Kidney capillary endothelial cell (primary cell): ENCODE measurements at regions not wholly inside any gene's neighbourhood (a gene's known extent, or its start where the extent isn't known, plus 50 kb on each side); places are given as distances from the start of the nearest gene placed in this dataset.

ENCODE experiments used
- DNase-seq: peaks from one replicate; pipeline ENCODE4 v3.0.0-alpha.2; 2018; ENCODE audit warnings: low spot score

DNA sequence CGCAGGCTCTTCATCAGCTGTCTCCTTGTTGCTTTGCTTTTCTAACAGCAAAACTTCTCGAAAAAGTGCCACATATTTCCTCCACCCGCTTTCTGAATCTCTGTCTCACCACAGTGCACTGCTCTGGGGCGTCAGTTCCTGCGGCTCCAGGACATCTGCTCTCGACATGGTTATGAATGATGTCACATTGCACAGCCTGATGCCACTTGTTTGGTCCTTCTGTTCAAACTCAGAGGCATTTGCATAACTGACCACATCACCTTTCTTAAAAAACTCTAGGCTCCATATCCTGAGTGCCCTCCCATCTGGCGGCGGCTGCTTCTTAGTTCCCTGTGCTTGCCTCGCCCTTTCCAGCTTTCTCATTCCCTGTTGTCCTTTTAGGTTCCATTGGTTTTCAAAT lies 469.3 kb upstream of the COBL start:
- DNase-seq: no peak

DNA sequence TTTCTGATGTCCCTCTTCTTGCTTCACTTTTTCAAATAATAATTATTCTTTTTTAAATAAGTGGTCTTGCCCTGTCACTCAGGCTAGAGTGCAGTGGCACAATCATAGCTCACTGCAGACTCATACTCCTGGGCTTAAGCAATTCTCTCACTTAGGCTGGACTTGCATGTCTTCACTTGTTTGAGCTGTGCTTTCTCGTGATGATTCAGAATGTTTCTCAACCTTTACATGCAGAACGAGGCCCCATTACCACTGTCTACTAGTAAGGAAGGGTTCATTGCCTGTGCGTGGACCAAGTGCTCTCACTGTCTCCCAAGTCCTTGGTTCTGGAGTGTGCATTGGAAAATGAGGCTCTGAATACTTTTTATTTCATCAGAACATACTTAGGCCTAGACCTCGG lies 468.6 kb upstream of the COBL start:
- DNase-seq: no peak

DNA sequence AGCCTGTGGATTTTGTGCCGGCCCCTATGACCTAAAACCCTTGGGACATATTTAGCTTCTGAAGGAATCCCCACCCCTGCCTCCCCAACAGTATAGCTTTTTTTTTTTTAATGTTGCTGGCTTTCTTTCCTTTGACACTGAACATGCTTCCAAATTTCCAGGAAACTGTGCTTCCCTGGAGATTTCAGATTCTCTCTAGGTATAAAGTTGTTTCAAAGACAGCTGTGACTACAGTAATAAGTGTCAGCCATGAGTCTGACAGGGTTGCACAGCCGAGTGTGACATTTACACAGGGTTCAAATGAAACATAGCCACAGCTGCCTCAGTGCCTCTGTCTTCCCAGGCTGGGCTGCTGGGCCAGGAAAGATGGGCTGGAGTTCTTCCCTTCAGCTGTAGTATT lies 466.6 kb upstream of the COBL start:
- DNase-seq: no peak

DNA sequence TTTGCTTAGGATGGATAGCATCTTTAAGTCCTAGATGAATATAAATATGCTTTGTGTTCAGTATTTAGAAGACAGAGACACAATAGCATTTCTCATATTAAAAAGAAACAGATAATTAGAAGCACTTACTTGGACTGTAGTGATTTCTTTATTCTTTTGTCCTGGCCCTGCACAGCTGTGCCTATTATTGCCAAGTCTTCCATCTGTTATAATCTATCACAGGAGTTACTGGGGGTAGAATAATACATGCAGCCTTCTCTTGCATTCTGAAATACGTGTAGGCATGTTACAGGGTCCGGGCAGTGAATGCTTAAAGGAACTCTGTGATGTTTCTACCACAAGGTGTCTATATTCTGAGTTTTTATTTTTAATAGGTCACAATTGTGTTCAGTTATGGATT lies 461.5 kb upstream of the COBL start:
- DNase-seq: no peak

DNA sequence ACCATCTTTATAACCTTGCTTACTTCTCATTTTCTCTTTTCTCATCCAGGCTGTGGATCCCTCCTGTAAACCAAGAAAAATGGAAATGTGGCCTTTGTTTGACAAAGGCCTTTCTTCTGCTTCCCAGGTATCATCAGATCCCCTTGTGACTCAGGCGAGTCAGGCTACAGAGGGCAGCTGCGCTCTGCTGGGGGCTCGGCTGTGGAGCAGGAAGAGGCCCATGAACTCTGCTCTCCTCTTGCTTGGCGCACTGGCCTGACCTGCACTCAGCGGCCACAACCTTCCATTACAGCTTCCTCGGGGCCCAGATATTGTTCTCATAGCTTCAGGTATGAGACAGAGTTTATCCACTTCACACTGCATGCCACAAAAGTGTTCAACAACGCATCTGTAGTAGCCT lies 457.6 kb upstream of the COBL start:
- no peak for DNase-seq

DNA sequence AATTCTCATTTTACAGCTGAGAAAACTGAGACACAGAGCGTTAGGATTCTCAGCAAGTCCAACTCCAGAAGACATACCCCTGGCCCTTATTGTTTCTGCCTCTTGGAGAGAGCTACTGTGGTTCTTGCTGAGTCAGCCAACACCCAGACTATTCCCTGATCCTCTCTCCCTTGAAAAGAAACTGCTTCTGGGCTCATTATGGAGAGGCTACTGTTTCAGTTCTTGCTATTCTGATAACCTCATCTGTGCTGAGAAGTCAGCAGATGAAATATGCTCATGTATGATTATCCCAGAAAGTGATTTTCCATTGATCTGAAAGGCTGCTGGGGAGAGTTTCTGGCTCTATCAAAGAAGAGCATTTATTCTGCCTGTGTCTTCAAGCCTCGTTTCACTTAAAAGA lies 455.6 kb upstream of the COBL start:
- no peak for DNase-seq

DNA sequence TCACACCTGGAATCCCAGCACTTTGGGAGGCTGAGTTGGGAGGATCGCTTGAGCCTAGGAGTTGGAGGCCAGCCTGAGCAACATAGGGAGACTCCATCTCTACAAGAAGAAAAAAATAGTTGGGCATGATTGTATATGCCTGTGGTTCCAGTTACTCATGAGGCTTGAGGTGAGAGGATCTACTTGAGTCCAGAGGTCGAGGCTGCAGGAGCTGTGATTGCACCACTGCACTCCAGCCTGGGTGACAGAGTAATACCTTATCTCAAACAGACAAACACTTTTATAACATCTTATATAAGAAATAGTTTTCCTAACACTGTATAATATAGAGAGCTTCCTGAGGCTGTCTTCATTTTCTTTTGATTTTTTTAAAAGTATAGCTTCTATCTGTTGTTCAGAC lies 448.4 kb upstream of the COBL start:
- no peak for DNase-seq

DNA sequence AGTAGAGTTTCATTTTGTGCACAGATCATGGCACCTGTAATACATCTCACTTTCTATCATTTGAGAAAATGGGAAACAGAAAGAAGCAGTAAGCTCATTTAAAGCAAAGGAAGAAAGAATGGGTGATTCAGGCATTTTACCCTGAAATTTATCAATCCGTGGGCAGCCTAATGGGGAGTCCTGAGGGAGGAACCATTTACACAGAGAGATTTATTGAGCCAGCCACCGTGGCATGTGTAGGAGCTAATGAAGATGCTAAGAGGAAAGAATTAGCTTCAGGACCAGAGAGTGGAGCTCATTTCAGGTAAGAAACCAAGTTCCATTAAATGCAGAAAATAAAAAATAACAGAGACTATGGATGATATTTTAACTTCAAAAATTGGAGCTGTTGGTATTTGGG lies 443.4 kb upstream of the COBL start:
- no peak for DNase-seq

DNA sequence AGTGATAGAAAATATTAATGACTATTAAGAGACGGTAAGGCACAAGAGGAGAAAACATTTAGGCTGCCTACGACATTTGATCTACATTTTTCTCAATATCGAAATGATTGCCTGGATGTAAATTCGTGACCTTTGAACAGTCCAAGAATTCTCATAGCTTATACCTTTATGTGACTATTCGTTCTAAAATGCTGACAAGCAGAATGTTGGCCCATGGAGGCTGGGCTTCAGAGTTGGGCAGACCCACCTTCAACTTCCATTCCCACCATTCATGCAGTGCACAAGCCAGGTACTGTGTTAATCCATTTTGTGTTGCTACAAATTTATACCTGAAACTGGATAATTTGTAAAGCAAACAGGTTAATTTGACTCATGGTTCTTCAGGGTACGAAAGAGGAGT lies 441.4 kb upstream of the COBL start:
- DNase-seq: no peak

DNA sequence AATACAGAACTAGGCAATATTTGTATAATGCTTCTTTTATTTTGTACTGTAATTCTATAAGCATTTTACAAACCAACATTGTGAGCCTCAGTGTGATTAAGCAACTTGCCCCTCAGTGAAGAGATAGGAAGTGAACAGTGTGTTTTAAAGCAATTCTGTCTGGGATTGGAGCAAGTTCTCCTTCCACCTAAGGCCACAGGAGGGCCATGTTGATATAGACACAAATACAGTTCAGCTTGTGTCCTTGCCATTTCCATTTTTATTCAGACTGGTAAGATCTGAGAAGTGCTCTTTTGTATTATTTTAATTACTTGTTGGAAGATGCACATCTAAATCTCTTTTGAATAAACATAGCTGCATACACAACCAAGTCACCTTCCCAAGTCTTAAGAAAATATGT lies 416.3 kb upstream of the COBL start:
- DNase-seq: no peak

DNA sequence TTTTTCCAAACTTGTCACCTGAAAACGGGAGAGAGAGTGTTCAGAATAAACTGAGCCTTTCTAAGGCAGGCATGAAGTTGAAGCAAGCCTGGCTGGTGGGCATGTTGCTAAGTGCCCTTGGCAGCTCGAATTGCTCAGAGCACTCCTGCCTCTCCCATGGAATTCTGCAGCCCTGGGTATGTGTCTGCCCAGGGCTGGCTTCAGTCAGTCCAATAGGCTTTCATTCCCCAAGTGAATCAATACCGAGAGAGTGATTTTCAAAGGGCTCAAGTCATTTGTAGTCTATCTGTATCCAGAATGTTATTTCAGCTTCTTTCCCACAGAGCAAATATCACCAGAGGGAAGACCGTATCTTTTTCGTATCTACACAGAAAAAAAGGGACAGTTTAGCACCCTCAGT lies 415.5 kb upstream of the COBL start:
- DNase-seq: no peak

DNA sequence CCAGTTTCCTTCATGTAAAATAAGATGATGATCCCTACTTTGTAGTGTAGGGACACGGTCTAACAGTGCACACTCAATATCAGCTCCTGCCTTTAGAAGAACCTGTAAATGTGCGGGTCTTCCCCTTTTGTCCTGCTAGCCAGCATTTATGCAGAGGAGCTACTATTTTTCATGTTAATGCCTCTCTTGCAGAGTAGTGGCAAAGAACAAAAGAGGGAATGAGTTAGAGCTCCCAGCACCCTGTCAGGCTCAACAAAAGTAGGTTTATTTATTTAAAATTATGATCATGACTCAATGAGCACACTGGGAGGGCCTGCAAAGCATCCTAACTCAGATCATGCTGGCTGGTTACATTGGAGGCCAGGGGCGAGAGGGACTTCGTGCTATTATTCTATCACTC lies 414.5 kb upstream of the COBL start:
- no peak for DNase-seq

DNA sequence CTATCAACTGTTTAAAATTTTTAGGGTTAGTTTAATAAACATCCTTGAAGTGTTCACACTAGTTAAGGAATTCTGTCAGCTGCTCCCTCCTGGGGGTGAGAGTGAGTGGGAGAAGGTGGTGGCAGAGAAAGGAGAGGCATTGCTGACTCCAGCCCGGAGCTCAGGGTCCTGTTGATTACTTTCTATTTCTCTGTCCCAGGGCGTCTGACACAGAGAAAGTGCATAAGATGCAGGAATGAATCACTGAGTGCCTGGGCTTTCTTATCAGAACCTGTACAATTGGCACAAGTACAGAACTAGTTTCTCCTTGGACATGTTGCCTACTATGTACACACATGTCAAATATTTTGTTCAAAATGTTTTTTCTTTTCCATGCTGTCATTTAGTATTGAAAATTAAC lies 410.8 kb upstream of the COBL start:
- no peak for DNase-seq

DNA sequence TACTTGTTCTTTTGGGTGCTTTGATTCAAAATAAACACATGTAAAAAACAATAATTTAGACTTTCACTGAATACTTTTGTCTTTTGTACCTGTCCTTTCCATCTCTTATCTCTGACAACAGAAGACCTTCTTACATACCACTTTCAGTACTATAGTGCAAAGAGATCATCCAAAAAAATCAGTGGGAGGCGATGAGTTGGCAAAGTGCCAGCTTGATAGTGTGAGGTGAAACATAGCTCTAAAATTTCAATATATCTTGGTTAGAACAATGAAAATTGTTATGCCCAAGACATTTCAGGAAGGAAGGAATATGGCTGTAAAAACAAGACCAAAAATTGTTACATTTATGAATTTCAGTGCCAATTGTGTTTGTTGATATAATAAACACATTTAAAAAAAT lies 390.2 kb upstream of the COBL start:
- no peak for DNase-seq

DNA sequence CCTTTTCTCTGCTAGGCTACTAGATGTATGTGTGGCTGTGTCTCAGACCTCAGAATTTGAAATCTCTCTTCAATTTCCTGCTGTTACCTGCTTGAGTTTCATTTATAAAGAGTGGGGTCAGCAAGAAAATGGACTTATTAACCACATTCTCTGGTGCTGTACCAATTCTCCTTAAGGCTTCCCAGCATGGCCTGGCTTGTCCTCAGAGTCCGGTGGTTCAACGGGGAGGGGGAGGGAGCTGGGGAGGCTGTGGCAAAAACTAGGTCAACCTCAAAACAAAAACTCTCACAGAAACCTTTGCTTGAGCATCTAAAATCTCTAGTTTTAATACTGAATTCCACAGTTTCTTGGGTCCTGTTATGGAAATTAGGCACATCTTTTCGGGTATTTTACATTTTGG lies 389.1 kb upstream of the COBL start:
- DNase-seq: no peak

DNA sequence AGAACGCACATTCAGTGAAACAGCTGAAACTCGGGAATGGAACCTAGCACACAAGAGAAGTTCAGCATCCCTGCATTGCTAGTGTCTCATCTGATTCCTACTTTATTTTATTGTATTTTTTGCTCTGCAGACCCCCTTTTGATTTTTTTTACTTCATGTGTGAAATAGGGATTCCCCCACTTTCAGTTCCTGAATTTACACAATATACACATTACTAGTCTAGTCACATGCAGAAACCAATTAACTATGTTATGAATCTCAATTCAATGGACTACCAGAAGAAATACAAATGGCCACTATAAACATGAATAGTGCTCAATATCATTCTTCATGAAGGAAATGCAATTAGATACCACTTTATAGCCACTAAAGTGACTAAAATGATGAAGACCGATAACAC lies 386.1 kb upstream of the COBL start:
- DNase-seq: no peak

DNA sequence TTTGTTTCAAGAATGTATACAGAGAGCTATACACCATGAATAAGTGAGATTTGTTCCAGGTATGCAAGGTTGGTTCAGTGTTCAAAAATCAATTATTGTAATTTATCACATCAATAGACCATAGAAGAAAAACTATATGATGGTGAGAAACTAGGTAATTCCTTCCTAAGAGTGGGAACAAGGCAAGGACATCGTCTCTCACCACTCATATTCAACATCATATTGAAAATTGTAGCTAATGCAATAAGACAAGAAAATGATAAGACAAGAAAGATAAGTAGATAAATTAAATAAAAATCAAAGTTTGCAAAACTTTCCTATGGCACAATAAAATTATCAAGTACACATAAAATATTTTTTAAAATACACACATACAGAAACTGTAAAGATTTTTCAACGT lies 385.3 kb upstream of the COBL start:
- DNase-seq: no peak

DNA sequence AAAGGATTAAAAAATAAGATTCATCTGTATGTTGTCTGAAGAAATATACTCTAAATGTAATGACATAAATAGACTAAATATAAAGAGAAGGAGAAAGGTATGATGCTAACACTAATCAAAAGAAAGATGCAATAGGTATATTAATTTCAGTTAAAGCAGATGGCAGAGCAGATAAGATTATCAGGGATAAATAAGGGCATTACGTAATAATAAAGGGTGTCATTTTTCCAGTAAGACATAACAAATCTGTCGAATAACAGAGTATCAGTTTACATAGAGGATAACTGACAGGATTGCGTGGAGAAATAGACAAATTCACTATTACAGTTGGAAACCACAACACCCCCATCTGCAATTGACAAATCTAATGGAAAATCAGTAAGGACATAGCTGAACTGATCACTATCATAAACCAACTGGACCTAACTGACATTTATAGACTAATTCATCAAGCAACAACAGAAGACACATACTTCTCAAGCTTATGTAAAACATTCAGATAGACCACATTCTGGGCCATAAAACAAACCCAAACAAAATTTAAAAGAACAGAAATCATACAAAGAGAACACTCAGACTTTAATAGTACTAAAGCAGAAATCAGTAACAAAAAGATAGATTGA lies 384.1 kb upstream of the COBL start:
- no peak for DNase-seq

DNA sequence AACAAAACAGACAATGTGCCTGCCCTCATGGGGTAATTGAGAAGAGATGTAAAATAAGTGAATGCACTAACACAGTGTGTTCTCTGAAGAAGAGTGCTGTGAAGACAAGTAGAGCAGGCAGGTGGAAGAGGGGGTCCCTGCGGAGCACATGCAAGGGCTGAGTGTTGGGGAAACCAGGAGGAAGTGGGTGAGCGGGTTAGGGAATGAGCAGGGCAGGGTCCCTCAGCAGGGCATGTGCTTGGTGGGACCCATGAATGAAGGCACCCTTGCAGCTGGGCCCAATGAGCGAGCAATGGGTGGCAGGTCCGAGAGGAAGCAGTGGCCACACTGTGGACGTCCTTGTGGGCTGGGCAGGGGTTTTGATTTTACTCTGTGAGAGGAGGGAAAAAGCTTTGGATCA lies 376.6 kb upstream of the COBL start:
- no peak for DNase-seq

DNA sequence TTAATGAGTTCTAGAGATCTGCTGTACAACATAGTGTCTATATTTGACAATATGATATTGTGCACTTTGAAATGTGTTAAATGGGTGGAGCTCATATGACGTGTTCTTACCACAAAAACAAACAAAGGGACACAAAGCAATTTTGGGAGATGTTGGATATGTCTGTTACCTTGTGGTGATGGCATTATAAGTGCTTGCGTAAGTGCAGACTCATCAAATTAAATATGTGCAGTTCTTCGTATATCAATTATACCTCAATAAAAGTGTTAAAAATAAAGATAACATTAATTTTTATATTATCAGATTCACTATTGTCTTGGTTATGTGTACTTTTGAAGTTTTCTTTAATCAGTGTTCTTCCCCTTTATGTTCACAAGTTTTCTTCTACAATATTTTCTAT lies 372.9 kb upstream of the COBL start:
- DNase-seq: no peak

DNA sequence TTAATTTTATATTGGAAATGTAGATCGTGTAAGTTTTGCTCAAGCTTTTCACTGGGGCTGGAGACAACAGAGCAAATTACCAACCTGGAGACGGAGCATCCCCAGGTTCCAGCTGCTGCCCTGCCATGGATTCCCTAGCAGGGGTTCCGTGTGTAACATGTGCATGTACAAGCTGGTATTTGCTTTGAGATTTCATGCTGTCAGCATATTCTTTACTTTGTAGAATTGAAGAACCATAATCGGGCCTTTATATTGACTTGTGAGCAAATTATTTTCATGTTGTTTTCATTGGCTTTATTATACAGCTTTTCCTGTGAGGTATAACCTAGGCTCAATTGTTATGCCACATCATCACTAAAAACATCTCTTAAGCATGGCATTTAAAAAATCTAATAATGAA lies 369.2 kb upstream of the COBL start:
- no peak for DNase-seq

DNA sequence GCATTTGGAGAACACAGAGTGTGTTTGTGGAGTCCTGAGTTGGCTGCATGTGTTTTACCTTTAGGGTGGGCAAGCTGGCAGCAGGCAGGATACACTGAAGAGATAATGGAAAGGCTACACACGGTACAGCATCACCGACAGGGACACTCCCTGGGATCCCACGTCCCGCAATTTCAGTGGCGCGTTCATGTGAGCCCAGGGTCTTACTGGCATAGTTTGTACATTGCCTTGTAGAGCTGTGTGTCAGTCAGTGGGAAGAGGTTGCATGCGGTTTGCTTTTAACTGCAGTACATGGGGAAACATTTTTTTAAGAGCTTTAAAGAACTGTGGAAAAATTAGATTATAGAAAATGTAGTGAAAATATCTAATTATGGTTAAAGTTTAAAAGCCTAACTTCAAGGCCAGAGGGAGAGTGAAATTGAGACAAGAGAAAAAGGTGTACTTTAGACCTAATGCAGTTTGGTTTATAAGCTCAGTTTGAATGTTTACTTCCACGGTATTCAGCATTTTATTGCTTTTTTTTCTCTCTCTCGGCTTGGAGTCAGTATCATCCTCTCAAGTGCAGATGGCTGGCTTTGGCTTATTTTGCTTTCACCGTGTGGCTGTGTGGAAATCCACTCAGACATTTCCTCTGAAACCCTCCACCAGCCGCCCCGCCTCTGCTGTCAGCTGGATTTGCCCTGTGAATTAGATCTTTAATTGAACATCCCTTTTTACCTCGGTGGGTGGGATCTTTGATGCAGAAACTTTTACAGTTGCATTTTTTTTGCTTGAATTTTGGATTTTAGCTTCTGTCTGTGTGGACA lies 364.2 kb upstream of the COBL start:
- no peak for DNase-seq

DNA sequence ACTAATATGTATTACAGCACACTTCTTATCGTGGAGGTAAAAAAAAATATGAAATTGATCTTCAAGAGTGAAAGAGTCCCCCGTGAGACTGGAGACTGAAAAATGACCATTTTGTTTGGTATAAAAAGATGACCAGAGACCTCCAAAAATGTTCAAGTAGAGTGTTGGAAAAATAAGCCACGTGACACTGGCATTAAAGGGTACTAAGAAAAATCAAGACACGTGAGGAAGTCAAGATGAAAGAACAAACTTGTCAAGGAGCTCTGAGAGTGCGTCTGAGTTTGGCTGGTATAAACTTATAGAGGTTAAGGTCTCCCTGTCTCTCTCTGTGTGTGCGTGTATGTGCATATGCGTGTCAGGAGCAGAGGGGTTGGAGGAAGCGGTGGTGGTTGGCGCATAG lies 362.7 kb upstream of the COBL start:
- no peak for DNase-seq

DNA sequence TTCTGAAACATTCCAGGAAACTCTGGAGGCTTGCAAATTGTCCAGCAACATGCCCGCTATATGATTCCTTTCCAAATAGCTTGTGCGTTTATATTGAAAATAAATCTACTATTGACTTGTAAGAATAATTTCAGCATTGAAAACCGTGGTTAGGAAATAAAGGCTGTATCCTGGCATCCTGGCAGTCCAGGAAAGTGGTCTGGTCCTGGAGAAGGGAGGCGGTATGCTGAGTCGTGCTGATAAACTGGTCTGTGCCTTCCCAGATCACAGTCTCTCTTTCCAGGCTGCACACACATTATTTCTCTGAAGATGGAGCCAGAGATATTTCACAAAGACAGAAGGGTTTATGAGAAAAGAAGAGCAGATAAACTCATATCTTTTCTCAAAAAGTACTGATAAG lies 350.1 kb upstream of the COBL start:
- no peak for DNase-seq
